ENCODE measurements at regions not wholly inside any gene's neighbourhood (a gene's known extent, or its start where the extent isn't known, plus 50 kb on each side); places are given as distances from the start of the nearest gene placed in this dataset.

DNA sequence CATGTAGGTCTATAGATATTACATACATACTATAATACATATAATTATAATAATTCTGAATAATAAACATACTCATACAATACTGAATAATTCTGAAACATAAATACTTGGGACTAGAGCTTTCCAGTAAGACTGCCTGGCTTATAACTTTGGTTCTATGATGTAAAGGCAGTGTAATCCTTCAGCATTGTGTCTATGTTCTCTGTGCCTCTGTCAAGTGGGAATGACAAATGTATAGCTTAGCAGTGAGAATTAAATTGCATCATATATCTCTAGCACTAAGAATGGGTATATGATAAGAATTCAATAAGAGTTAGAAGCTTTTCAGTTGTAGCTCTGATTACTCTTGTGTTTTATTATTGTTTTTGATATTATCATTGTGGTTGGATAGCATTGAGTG is 1469.3 kb downstream of the CDH8 start:
- Histone ChIP-seq H3K27me3 (no peaks in the 10 kb centered on the region), H3K9me3 (no peaks in the 10 kb centered on the region), H3K36me3 (no peaks in the 10 kb centered on the region), H3K27ac (no peak overlapping the region), H3K4me1 (no peaks in the 10 kb centered on the region), H3K4me3 (no peak overlapping the region)
- intact Hi-C loops (cut with DNase I; ENCODE audit: low total_unique reads), result no loop called here
- no peak for DNase-seq
- TF ChIP-seq, protein P1, sequence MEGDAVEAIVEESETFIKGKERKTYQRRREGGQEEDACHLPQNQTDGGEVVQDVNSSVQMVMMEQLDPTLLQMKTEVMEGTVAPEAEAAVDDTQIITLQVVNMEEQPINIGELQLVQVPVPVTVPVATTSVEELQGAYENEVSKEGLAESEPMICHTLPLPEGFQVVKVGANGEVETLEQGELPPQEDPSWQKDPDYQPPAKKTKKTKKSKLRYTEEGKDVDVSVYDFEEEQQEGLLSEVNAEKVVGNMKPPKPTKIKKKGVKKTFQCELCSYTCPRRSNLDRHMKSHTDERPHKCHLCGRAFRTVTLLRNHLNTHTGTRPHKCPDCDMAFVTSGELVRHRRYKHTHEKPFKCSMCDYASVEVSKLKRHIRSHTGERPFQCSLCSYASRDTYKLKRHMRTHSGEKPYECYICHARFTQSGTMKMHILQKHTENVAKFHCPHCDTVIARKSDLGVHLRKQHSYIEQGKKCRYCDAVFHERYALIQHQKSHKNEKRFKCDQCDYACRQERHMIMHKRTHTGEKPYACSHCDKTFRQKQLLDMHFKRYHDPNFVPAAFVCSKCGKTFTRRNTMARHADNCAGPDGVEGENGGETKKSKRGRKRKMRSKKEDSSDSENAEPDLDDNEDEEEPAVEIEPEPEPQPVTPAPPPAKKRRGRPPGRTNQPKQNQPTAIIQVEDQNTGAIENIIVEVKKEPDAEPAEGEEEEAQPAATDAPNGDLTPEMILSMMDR (IDR thresholded peaks at IDR 0.05), result no peak

DNA sequence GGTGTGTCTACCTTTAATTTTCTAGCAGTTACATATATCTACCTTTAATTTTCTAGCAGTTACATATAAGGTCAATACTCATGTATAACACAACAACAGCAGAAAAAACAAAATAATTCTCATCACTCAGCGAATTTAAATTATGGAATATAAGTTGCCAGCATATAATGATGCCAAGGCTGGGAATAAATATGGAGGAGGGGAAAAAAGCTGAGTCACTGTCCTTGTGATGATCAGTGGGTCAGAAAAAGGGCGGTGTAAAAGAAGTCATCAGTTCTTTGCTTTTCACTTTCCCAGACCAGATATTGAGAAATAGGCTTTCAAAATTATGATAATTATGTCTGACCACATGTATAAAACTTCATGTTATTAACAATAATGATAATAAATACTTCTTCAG is 1471.7 kb downstream of the CDH8 start:
- intact Hi-C loops (cut with DNase I; ENCODE audit: low total_unique reads), result no loop called here
- H3K9me3 ChIP-seq, result no peaks in the 10 kb centered on the region
- H3K36me3 ChIP-seq, result no peaks in the 10 kb centered on the region
- no peak for DNase-seq
- no peak overlapping the region for H3K27ac ChIP-seq
- H3K4me3 ChIP-seq, result no peak overlapping the region
- no peak for TF ChIP-seq POLR2A (IDR thresholded peaks at IDR 0.05)
- TF ChIP-seq, protein P1 (IDR thresholded peaks at IDR 0.05), result no peak
- no peaks in the 10 kb centered on the region for H3K27me3 ChIP-seq
- H3K4me1 ChIP-seq, result no peaks in the 10 kb centered on the region

GRCh38 chr16:60563166-60563565 is 1473.1 kb downstream of the CDH8 start:
- H3K27me3 ChIP-seq, result no peaks in the 10 kb centered on the region
- DNase-seq, result no peak
- no peak overlapping the region for H3K4me3 ChIP-seq
- H3K36me3 ChIP-seq, result no peaks in the 10 kb centered on the region
- TF ChIP-seq POLR2A (IDR thresholded peaks at IDR 0.05), result no peak
- TF ChIP-seq, protein P1 (IDR thresholded peaks at IDR 0.05), result no peak
- no peak overlapping the region for H3K27ac ChIP-seq
- intact Hi-C loops (cut with DNase I; ENCODE audit: low total_unique reads), result no loop called here
- no peaks in the 10 kb centered on the region for H3K9me3 ChIP-seq
- no peaks in the 10 kb centered on the region for H3K4me1 ChIP-seq

- no peaks in the 10 kb centered on the region for H3K4me1 ChIP-seq
- no peaks in the 10 kb centered on the region for H3K36me3 ChIP-seq
- no peak for TF ChIP-seq POLR2A (IDR thresholded peaks at IDR 0.05)
- TF ChIP-seq, protein P1 (IDR thresholded peaks at IDR 0.05), result no peak
- no peaks in the 10 kb centered on the region for H3K27me3 ChIP-seq
- intact Hi-C loops (cut with DNase I; ENCODE audit: low total_unique reads), result no loop called here
- DNase-seq, result no peak
- H3K9me3 ChIP-seq, result no peaks in the 10 kb centered on the region
- H3K4me3 ChIP-seq, result no peak overlapping the region
- no peak overlapping the region for H3K27ac ChIP-seq
Observed at GRCh38 chr16:60558936-60559335, 1477.3 kb downstream of the CDH8 start.

GRCh38 chr16:60553090-60553757 is 1483.0 kb downstream of the CDH8 start:
- intact Hi-C loops (cut with DNase I; ENCODE audit: low total_unique reads), result no loop called here
- TF ChIP-seq, protein P1 (IDR thresholded peaks at IDR 0.05), result no peak
- TF ChIP-seq POLR2A (IDR thresholded peaks at IDR 0.05), result no peak
- Histone ChIP-seq H3K27ac (no peak overlapping the region), H3K4me1 (no peaks in the 10 kb centered on the region), H3K4me3 (no peak overlapping the region), H3K9me3 (no peaks in the 10 kb centered on the region), H3K27me3 (no peaks in the 10 kb centered on the region), H3K36me3 (no peaks in the 10 kb centered on the region)
- no peak for DNase-seq

Measured in uterus (tissue), 3 donors.